Trophoblast cell (in vitro differentiated cells and primary cell): ENCODE measurements at regions not wholly inside any gene's neighbourhood (a gene's known extent, or its start where the extent isn't known, plus 50 kb on each side); places are given as distances from the start of the nearest gene placed in this dataset.
"Not testable (repeated sequence)": the region's sequence is repeated elsewhere in the genome, so short reads cannot be mapped to it uniquely, and the experiment has no call there.

ENCODE experiments used
- DNase-seq, 2 donors: peaks; one replicate each; pipeline ENCODE4 v3.0.0-alpha.2; 2016
- H2AFZ ChIP-seq: 2 replicates; pipeline ENCODE4 v1.6.1; 2013; ENCODE audit warnings: low read length, moderate library complexity, mild to moderate bottlenecking; ENCODE audit not compliant: insufficient read depth, poor library complexity
- H2AK5ac ChIP-seq: 2 replicates; pipeline ENCODE4 v1.6.1; 2013; ENCODE audit warnings: mild to moderate bottlenecking, low read length
- H2BK120ac ChIP-seq: 2 replicates; pipeline ENCODE4 v1.6.1; 2013; ENCODE audit warnings: low read length, mild to moderate bottlenecking, moderate library complexity; ENCODE audit not compliant: insufficient read depth, poor library complexity
- H2BK12ac ChIP-seq: 2 replicates; pipeline ENCODE4 v1.6.1; 2013; ENCODE audit warnings: mild to moderate bottlenecking, low read length, moderate library complexity
- H2BK5ac ChIP-seq: 2 replicates; pipeline ENCODE4 v1.6.1; 2013; ENCODE audit warnings: low read length, low read depth, moderate library complexity, mild to moderate bottlenecking; ENCODE audit not compliant: poor library complexity
- H3K14ac ChIP-seq: 2 replicates; pipeline ENCODE4 v1.6.1; 2013; ENCODE audit warnings: mild to moderate bottlenecking, low read length
- H3K18ac ChIP-seq: 2 replicates; pipeline ENCODE4 v1.6.1; 2013; ENCODE audit warnings: mild to moderate bottlenecking, low read length
- H3K23ac ChIP-seq: 2 replicates; pipeline ENCODE4 v1.6.1; 2013; ENCODE audit warnings: low read length
- H3K27ac ChIP-seq: 2 replicates; pipeline ENCODE4 v1.5.1; 2013; ENCODE audit warnings: low read depth, mild to moderate bottlenecking, inconsistent platforms, low read length, moderate library complexity
- H3K27me3 ChIP-seq: 2 replicates; pipeline ENCODE4 v1.6.1; 2013; ENCODE audit warnings: inconsistent platforms, mild to moderate bottlenecking, low read length, moderate library complexity; ENCODE audit not compliant: insufficient read depth
- H3K36me3 ChIP-seq, 2 experiments: 1 replicate in 1 of 2; 2 replicates in 1 of 2; pipeline ENCODE4 v1.6.1; 2013; ENCODE audit warnings: low read length in 2 of 2, mild to moderate bottlenecking in 2 of 2, moderate library complexity in 1 of 2; ENCODE audit not compliant: insufficient read depth in 2 of 2, control insufficient read depth in 1 of 2
- H3K4ac ChIP-seq: 2 replicates; pipeline ENCODE4 v1.6.1; 2013; ENCODE audit warnings: low read depth, mild to moderate bottlenecking, low read length, moderate library complexity
- H3K4me1 ChIP-seq, 2 experiments: 1 replicate in 1 of 2; 2 replicates in 1 of 2; pipeline ENCODE4 v1.6.1; 2013; ENCODE audit warnings: low read length in 2 of 2, mild to moderate bottlenecking in 2 of 2, moderate library complexity in 1 of 2; ENCODE audit not compliant: insufficient read depth in 2 of 2, control insufficient read depth in 1 of 2
- H3K4me2 ChIP-seq: 2 replicates; pipeline ENCODE4 v1.6.1; 2013; ENCODE audit warnings: inconsistent platforms, mild to moderate bottlenecking, low read length, moderate library complexity
- H3K4me3 ChIP-seq: 2 replicates; pipeline ENCODE4 v1.5.1; 2013; ENCODE audit warnings: mild to moderate bottlenecking, low read depth, low read length, inconsistent platforms
- H3K79me1 ChIP-seq: one replicate; pipeline ENCODE4 v1.6.1; 2013; ENCODE audit warnings: low read length
- H3K79me2 ChIP-seq: 2 replicates; pipeline ENCODE4 v1.6.1; 2013; ENCODE audit warnings: low read length, mild to moderate bottlenecking; ENCODE audit not compliant: control insufficient read depth, insufficient read depth, poor library complexity
- H3K9ac ChIP-seq: 2 replicates; pipeline ENCODE4 v1.6.1; 2013; ENCODE audit warnings: mild to moderate bottlenecking, low read length
- H3K9me3 ChIP-seq: 2 replicates; pipeline ENCODE4 v1.6.1; 2013; ENCODE audit warnings: low read depth, mild to moderate bottlenecking, control low read depth, inconsistent platforms, low read length; ENCODE audit not compliant: insufficient read depth
- H4K12ac ChIP-seq: 2 replicates; pipeline ENCODE4 v1.6.1; 2013; ENCODE audit warnings: low read depth, mild to moderate bottlenecking, low read length, moderate library complexity
- H4K8ac ChIP-seq: 2 replicates; pipeline ENCODE4 v1.6.1; 2013; ENCODE audit warnings: low read depth, mild to moderate bottlenecking, low read length, moderate library complexity
- H4K91ac ChIP-seq: one replicate; pipeline ENCODE4 v1.6.1; 2013; ENCODE audit warnings: low read depth, mild to moderate bottlenecking, low read length, moderate library complexity
- WGBS: extraction: QIAGEN DNeasy Blood & Tissue Kit; methylation state at CpG from one replicate; pipeline ENCODE4 v1.1.7; 2013; ENCODE audit warnings: missing lambda C conversion rate; ENCODE audit not compliant: insufficient read length, insufficient coverage; ENCODE audit errors: extremely low coverage; 5-methylcytosine and 5-hydroxymethylcytosine counted together

DNA sequence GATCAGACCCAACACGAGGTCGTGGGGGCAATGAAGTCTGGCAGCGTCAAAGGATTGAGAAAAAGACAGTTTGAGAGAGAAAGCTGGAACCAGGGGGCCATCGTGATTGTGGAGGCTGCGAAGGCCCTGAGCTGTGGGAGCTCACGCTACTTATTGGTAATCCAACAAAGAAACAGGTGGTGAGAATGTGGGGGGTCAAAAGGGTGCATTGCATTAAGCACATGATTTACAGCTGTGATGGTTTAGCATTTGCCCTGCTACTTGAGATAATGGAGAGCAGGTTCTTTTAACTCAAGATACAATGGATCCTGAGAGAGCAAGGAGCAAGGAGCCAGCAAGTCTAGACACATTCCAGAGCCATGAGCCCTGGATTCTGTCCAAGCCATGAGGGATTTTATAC, 276.8 kb upstream of the RRP15 start:
- not testable (repeated sequence) for H3K4ac ChIP-seq, H3K79me1 ChIP-seq, H3K27me3 ChIP-seq, H3K14ac ChIP-seq, H3K9ac ChIP-seq, H2AK5ac ChIP-seq, H3K4me3 ChIP-seq, DNase-seq, H3K36me3 ChIP-seq, H3K18ac ChIP-seq, H3K4me2 ChIP-seq, H3K4me1 ChIP-seq, H2AFZ ChIP-seq, H3K23ac ChIP-seq, H2BK5ac ChIP-seq, H4K12ac ChIP-seq, H3K79me2 ChIP-seq, H3K9me3 ChIP-seq, H2BK120ac ChIP-seq, H3K27ac ChIP-seq, H4K8ac ChIP-seq, H4K91ac ChIP-seq, H2BK12ac ChIP-seq
- no CpG with 5 or more reads among the region's 6 CpGs for WGBS

GRCh38 chr1:218015106-218015505, 270.0 kb upstream of the RRP15 start:
- not testable (repeated sequence) for H3K4me3 ChIP-seq, H3K9ac ChIP-seq, DNase-seq, H3K79me2 ChIP-seq, H3K4me1 ChIP-seq, H3K18ac ChIP-seq, H3K9me3 ChIP-seq, H4K8ac ChIP-seq, H4K91ac ChIP-seq, H2AK5ac ChIP-seq, H3K27ac ChIP-seq, H3K4me2 ChIP-seq, H2BK120ac ChIP-seq, H3K4ac ChIP-seq, H3K27me3 ChIP-seq, H3K23ac ChIP-seq, H3K36me3 ChIP-seq, H2BK12ac ChIP-seq, H3K79me1 ChIP-seq, H2AFZ ChIP-seq, H4K12ac ChIP-seq, H2BK5ac ChIP-seq, H3K14ac ChIP-seq
- no CpG with 5 or more reads among the region's 8 CpGs for WGBS

DNA sequence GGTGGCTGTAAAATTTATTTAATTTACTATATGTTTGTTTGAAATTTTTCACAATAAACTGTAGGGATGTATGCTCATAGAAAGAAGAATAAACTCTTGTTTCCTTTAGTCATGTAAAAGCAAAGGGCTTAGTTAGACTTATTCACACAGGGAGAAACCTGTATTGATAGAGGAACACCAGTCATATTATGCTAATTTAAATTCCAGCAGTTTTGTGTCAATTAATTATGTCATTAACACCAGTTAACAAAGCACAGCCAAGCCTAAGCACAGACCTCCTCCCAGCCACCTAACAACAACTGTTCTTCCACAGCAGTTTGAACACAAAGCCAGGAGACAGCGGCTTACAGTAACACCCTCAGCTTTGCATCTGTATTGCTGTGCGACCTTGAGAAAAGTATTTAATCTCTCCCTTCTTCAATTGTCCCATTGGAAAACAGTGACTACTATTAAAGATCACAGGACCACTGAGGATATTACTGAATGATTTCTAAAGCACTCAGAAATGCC, 260.8 kb upstream of the RRP15 start:
- Histone ChIP-seq H3K79me2 (no peaks in the 10 kb centered on the region), H2BK12ac (no peak overlapping the region), H4K8ac (no peak overlapping the region), H3K4ac (no peak overlapping the region), H3K9ac (no peak overlapping the region), H2AFZ (no peak overlapping the region), H2BK5ac (no peak overlapping the region), H3K4me2 (no peak overlapping the region), H3K27me3 (no peaks in the 10 kb centered on the region), H3K18ac (no peak overlapping the region), H2AK5ac (no peak overlapping the region), H4K12ac (no peak overlapping the region), H3K4me1 (no peaks in the 10 kb centered on the region), H3K36me3 (no peaks in the 10 kb centered on the region), H3K4me3 (no peak overlapping the region), H3K79me1 (no peaks in the 10 kb centered on the region), H4K91ac (no peak overlapping the region), H3K23ac (no peak overlapping the region), H3K14ac (no peak overlapping the region), H3K27ac (no peak overlapping the region), H3K9me3 (peaks cover 4% of the 10 kb centered on the region), H2BK120ac (no peak overlapping the region)
- WGBS: no CpG with 5 or more reads among the region's 2 CpGs
- no peak for DNase-seq

DNA sequence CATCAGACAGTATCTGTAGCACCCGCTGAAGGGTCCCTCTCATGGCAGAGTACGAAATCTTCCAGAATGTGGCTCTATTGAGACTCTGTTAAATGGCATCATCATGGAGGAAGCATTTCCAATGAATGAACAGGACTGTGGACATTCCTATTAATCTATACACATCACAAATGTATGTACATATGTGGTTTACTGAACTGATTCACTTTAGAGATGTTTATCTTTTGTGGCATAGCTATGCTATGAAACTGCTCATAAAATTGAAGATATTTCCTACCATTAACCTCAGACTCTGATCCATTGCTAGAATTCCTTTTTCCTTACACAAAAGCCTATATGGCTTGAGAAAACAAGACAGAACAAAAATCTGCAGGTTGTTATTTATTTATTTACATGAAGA, 259.6 kb upstream of the RRP15 start:
- Histone ChIP-seq H4K12ac (no peak overlapping the region), H4K8ac (no peak overlapping the region), H3K4me2 (no peak overlapping the region), H3K4ac (no peak overlapping the region), H2BK12ac (no peak overlapping the region), H2AFZ (no peak overlapping the region), H2AK5ac (no peak overlapping the region), H2BK120ac (no peak overlapping the region), H3K23ac (no peak overlapping the region), H4K91ac (no peak overlapping the region), H3K27ac (no peak overlapping the region), H3K9me3 (peaks cover 3% of the 10 kb centered on the region), H3K4me1 (no peaks in the 10 kb centered on the region), H3K9ac (no peak overlapping the region), H3K27me3 (no peaks in the 10 kb centered on the region), H3K36me3 (no peaks in the 10 kb centered on the region), H3K79me2 (no peaks in the 10 kb centered on the region), H3K4me3 (no peak overlapping the region), H3K79me1 (no peaks in the 10 kb centered on the region), H3K14ac (no peak overlapping the region), H2BK5ac (no peak overlapping the region), H3K18ac (no peak overlapping the region)
- DNase-seq: peak; percentile 46 to 89
- WGBS: no CpG with 5 or more reads among the region's 2 CpGs
